GM23338 (cell line): ENCODE measurements at regions not wholly inside any gene's neighbourhood (a gene's known extent, or its start where the extent isn't known, plus 50 kb on each side); places are given as distances from the start of the nearest gene placed in this dataset.

Experiments used
- CREB1 ChIP-seq: fragments of 250-450 bp; sonication (Bioruptor Pico); IDR thresholded peaks from 2 replicates; pipeline ENCODE4 v1.5.0; 2020; ENCODE audit warnings: low read depth, mild to moderate bottlenecking, moderate library complexity
- EZH2 ChIP-seq: fragments of 200-600 bp; sonication (generic); IDR thresholded peaks from one replicate; pipeline ENCODE4 v1.8.0; 2017; ENCODE audit warnings: antibody characterized with exemption, mild to moderate bottlenecking, low read depth; ENCODE audit not compliant: unreplicated experiment
- EZH2phosphoT487 ChIP-seq: fragments of 200-600 bp; sonication (generic); IDR thresholded peaks from one replicate; pipeline ENCODE4 v1.8.1; 2018; ENCODE audit warnings: antibody characterized with exemption; ENCODE audit not compliant: unreplicated experiment
- JUNB ChIP-seq: IDR thresholded peaks from one replicate; pipeline ENCODE4 v1.6.1; 2016; ENCODE audit warnings: antibody characterized with exemption; ENCODE audit not compliant: unreplicated experiment
- NANOG ChIP-seq: IDR thresholded peaks from 2 replicates; pipeline ENCODE4 v1.6.1; 2016; ENCODE audit warnings: antibody characterized with exemption, borderline replicate concordance
- POLR2AphosphoS5 ChIP-seq: IDR thresholded peaks from 2 replicates; pipeline ENCODE4 v1.6.1; 2016; ENCODE audit warnings: antibody characterized with exemption, low read depth
- STAT1 ChIP-seq: IDR thresholded peaks from one replicate; pipeline ENCODE4 v1.6.1; 2016; ENCODE audit warnings: antibody characterized with exemption; ENCODE audit not compliant: unreplicated experiment
- ZNF114 ChIP-seq: fragments of 250-450 bp; sonication (Bioruptor Pico); IDR thresholded peaks from 2 replicates; pipeline ENCODE4 v1.5.0; 2020; ENCODE audit warnings: mild to moderate bottlenecking, moderate library complexity
- ZNF331 ChIP-seq: fragments of 250-450 bp; sonication (Bioruptor Pico); IDR thresholded peaks from 2 replicates; pipeline ENCODE4 v1.5.0; 2020; ENCODE audit warnings: low read depth, mild to moderate bottlenecking, moderate library complexity
- TF ChIP-seq, protein P1 (sequence below): IDR thresholded peaks from one replicate; pipeline ENCODE4 v1.6.1; 2018; ENCODE audit warnings: antibody characterized with exemption; ENCODE audit not compliant: unreplicated experiment
- TF ChIP-seq, protein P2 (sequence below), 2 experiments: fragments of 200-600 bp in 1 of 2; sonication (generic) in 1 of 2; conservative IDR thresholded peaks; 2 replicates each; pipeline versions ENCODE4 v1.5.1 to v1.6.1; 2016 to 2017; ENCODE audit warnings: antibody characterized with exemption in 2 of 2, low read depth in 2 of 2, mild to moderate bottlenecking in 2 of 2, moderate library complexity in 1 of 2
- TF ChIP-seq, protein P3 (sequence below): fragments of 250-450 bp; sonication (Bioruptor Pico); IDR thresholded peaks from 2 replicates; pipeline ENCODE4 v1.5.0; 2020; ENCODE audit warnings: mild to moderate bottlenecking, moderate library complexity
- TF ChIP-seq, protein P4 (sequence below): IDR thresholded peaks from 2 replicates; pipeline ENCODE4 v1.6.1; 2016; ENCODE audit warnings: antibody characterized with exemption

DNA sequence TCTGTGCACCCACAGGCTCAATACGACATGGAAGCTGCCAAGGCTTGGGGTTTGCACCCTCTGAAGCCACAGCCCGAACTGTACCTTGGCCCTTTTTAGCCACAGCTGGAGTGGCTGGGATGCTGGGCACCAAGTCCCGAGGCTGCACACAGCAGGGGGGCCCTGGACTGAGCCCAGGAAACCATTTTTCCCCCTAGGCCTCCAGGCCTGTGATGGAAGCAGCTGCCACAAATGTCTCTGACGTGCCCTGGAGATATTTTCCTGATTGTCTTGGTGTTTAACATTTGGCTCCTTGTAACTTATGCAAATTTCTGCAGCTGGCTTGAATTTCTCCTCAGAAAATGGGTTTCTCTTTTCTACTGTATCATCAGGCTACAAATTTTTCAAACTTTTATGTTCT is 82.3 kb upstream of the LPAR1 start:
- TF ChIP-seq, protein P1, sequence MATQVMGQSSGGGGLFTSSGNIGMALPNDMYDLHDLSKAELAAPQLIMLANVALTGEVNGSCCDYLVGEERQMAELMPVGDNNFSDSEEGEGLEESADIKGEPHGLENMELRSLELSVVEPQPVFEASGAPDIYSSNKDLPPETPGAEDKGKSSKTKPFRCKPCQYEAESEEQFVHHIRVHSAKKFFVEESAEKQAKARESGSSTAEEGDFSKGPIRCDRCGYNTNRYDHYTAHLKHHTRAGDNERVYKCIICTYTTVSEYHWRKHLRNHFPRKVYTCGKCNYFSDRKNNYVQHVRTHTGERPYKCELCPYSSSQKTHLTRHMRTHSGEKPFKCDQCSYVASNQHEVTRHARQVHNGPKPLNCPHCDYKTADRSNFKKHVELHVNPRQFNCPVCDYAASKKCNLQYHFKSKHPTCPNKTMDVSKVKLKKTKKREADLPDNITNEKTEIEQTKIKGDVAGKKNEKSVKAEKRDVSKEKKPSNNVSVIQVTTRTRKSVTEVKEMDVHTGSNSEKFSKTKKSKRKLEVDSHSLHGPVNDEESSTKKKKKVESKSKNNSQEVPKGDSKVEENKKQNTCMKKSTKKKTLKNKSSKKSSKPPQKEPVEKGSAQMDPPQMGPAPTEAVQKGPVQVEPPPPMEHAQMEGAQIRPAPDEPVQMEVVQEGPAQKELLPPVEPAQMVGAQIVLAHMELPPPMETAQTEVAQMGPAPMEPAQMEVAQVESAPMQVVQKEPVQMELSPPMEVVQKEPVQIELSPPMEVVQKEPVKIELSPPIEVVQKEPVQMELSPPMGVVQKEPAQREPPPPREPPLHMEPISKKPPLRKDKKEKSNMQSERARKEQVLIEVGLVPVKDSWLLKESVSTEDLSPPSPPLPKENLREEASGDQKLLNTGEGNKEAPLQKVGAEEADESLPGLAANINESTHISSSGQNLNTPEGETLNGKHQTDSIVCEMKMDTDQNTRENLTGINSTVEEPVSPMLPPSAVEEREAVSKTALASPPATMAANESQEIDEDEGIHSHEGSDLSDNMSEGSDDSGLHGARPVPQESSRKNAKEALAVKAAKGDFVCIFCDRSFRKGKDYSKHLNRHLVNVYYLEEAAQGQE = no peak
- TF ChIP-seq, protein P2, sequence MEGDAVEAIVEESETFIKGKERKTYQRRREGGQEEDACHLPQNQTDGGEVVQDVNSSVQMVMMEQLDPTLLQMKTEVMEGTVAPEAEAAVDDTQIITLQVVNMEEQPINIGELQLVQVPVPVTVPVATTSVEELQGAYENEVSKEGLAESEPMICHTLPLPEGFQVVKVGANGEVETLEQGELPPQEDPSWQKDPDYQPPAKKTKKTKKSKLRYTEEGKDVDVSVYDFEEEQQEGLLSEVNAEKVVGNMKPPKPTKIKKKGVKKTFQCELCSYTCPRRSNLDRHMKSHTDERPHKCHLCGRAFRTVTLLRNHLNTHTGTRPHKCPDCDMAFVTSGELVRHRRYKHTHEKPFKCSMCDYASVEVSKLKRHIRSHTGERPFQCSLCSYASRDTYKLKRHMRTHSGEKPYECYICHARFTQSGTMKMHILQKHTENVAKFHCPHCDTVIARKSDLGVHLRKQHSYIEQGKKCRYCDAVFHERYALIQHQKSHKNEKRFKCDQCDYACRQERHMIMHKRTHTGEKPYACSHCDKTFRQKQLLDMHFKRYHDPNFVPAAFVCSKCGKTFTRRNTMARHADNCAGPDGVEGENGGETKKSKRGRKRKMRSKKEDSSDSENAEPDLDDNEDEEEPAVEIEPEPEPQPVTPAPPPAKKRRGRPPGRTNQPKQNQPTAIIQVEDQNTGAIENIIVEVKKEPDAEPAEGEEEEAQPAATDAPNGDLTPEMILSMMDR (conservative IDR thresholded peaks at IDR 0.05; ENCODE audit: low read depth in 2 of 2) = no peak
- TF ChIP-seq EZH2 (no peak), POLR2AphosphoS5 (no peak), EZH2phosphoT487 (no peak), JUNB (no peak), ZNF114 (CRISPR knock-in tag) (no peak), CREB1 (CRISPR knock-in tag) (no peak), NANOG (no peak), STAT1 (no peak), ZNF331 (CRISPR knock-in tag) (no peak)
- TF ChIP-seq, protein P3, sequence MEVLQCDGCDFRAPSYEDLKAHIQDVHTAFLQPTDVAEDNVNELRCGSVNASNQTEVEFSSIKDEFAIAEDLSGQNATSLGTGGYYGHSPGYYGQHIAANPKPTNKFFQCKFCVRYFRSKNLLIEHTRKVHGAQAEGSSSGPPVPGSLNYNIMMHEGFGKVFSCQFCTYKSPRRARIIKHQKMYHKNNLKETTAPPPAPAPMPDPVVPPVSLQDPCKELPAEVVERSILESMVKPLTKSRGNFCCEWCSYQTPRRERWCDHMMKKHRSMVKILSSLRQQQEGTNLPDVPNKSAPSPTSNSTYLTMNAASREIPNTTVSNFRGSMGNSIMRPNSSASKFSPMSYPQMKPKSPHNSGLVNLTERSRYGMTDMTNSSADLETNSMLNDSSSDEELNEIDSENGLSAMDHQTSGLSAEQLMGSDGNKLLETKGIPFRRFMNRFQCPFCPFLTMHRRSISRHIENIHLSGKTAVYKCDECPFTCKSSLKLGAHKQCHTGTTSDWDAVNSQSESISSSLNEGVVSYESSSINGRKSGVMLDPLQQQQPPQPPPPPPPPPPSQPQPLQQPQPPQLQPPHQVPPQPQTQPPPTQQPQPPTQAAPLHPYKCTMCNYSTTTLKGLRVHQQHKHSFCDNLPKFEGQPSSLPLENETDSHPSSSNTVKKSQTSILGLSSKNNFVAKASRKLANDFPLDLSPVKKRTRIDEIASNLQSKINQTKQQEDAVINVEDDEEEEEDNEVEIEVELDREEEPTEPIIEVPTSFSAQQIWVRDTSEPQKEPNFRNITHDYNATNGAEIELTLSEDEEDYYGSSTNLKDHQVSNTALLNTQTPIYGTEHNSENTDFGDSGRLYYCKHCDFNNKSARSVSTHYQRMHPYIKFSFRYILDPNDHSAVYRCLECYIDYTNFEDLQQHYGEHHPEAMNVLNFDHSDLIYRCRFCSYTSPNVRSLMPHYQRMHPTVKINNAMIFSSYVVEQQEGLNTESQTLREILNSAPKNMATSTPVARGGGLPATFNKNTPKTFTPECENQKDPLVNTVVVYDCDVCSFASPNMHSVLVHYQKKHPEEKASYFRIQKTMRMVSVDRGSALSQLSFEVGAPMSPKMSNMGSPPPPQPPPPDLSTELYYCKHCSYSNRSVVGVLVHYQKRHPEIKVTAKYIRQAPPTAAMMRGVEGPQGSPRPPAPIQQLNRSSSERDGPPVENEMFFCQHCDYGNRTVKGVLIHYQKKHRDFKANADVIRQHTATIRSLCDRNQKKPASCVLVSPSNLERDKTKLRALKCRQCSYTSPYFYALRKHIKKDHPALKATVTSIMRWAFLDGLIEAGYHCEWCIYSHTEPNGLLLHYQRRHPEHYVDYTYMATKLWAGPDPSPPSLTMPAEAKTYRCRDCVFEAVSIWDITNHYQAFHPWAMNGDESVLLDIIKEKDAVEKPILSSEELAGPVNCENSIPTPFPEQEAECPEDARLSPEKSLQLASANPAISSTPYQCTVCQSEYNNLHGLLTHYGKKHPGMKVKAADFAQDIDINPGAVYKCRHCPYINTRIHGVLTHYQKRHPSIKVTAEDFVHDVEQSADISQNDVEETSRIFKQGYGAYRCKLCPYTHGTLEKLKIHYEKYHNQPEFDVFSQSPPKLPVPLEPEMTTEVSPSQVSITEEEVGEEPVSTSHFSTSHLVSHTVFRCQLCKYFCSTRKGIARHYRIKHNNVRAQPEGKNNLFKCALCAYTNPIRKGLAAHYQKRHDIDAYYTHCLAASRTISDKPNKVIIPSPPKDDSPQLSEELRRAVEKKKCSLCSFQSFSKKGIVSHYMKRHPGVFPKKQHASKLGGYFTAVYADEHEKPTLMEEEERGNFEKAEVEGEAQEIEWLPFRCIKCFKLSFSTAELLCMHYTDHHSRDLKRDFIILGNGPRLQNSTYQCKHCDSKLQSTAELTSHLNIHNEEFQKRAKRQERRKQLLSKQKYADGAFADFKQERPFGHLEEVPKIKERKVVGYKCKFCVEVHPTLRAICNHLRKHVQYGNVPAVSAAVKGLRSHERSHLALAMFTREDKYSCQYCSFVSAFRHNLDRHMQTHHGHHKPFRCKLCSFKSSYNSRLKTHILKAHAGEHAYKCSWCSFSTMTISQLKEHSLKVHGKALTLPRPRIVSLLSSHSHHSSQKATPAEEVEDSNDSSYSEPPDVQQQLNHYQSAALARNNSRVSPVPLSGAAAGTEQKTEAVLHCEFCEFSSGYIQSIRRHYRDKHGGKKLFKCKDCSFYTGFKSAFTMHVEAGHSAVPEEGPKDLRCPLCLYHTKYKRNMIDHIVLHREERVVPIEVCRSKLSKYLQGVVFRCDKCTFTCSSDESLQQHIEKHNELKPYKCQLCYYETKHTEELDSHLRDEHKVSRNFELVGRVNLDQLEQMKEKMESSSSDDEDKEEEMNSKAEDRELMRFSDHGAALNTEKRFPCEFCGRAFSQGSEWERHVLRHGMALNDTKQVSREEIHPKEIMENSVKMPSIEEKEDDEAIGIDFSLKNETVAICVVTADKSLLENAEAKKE (CRISPR knock-in tag) = no peak
- TF ChIP-seq, protein P4, sequence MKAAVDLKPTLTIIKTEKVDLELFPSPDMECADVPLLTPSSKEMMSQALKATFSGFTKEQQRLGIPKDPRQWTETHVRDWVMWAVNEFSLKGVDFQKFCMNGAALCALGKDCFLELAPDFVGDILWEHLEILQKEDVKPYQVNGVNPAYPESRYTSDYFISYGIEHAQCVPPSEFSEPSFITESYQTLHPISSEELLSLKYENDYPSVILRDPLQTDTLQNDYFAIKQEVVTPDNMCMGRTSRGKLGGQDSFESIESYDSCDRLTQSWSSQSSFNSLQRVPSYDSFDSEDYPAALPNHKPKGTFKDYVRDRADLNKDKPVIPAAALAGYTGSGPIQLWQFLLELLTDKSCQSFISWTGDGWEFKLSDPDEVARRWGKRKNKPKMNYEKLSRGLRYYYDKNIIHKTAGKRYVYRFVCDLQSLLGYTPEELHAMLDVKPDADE = no peak
